OCI-LY7 (cell line): ENCODE measurements at regions not wholly inside any gene's neighbourhood (a gene's known extent, or its start where the extent isn't known, plus 50 kb on each side); places are given as distances from the start of the nearest gene placed in this dataset.

Experiments used
- BruUV-seq: library from RNA; stranded (reverse); fragments of 400-500 nt; replicated peaks from 2 replicates; lab custom pipeline; 2021; lab: Mats Ljungman, UMichigan
- CTCF ChIA-PET: fragments of 300-600 bp; sonication (Branson Sonifier 250); formaldehyde crosslinking; loops from one replicate; lab custom pipeline; 2022; ENCODE audit warnings: antibody characterized with exemption; ENCODE audit not compliant: unreplicated experiment; lab: Charles Lee
- POLR2A ChIA-PET: fragments of 300-600 bp; sonication (Branson Sonifier 250); formaldehyde crosslinking; loops from one replicate; lab custom pipeline; 2022; ENCODE audit warnings: antibody characterized with exemption; lab: Charles Lee
- DNase-seq: peaks from one replicate; pipeline ENCODE4 v3.0.0-alpha.2; 2015; ENCODE audit warnings: low spot score
- H2AFZ ChIP-seq: fragments of 200-600 bp; sonication (generic), shearing (Covaris generic); 2 replicates; pipeline ENCODE4 v1.6.1; 2014; ENCODE audit warnings: mild to moderate bottlenecking, antibody characterized with exemption, low read length, moderate library complexity
- H3K27ac ChIP-seq: fragments of 200-600 bp; sonication (generic); 2 replicates; pipeline ENCODE4 v1.5.1; 2014; ENCODE audit warnings: mixed run types, low read depth, mild to moderate bottlenecking, moderate library complexity, low read length, inconsistent platforms; ENCODE audit not compliant: poor library complexity, severe bottlenecking
- H3K36me3 ChIP-seq: fragments of 200-600 bp; sonication (generic); 2 replicates; pipeline ENCODE4 v1.6.1; 2014; ENCODE audit warnings: mild to moderate bottlenecking, antibody characterized with exemption, low read length, moderate library complexity, mixed read lengths; ENCODE audit not compliant: insufficient read depth
- H3K4me1 ChIP-seq: fragments of 200-600 bp; sonication (generic); 2 replicates; pipeline ENCODE4 v1.5.1; 2014; ENCODE audit warnings: mild to moderate bottlenecking, low read length; ENCODE audit not compliant: insufficient read depth, poor library complexity, severe bottlenecking
- H3K4me2 ChIP-seq: fragments of 200-600 bp; sonication (generic); 2 replicates; pipeline ENCODE4 v1.6.1; 2014; ENCODE audit warnings: mild to moderate bottlenecking, low read length
- H3K4me3 ChIP-seq: fragments of 200-600 bp; sonication (generic); 2 replicates; pipeline ENCODE4 v1.5.1; 2014; ENCODE audit warnings: mild to moderate bottlenecking, low read depth, low read length; ENCODE audit not compliant: poor library complexity, severe bottlenecking
- H3K79me2 ChIP-seq: fragments of 200-600 bp; sonication (generic); 2 replicates; pipeline ENCODE4 v1.6.1; 2016; ENCODE audit warnings: low read depth, mild to moderate bottlenecking, low read length, moderate library complexity, mixed read lengths; ENCODE audit not compliant: insufficient read depth
- H3K9me2 ChIP-seq: fragments of 200-600 bp; sonication (generic); 2 replicates; pipeline ENCODE4 v1.6.1; 2016; ENCODE audit warnings: mild to moderate bottlenecking, low read length, mixed read lengths; ENCODE audit not compliant: insufficient read depth
- H3K9me3 ChIP-seq: fragments of 200-600 bp; sonication (generic); 2 replicates; pipeline ENCODE4 v1.6.1; 2014; ENCODE audit warnings: mild to moderate bottlenecking, mixed run types, low read length, mixed read lengths
- H4K20me1 ChIP-seq: fragments of 200-600 bp; sonication (generic); 2 replicates; pipeline ENCODE4 v1.6.1; 2014; ENCODE audit warnings: mild to moderate bottlenecking, antibody characterized with exemption, low read length, moderate library complexity, mixed read lengths; ENCODE audit not compliant: insufficient read depth
- EZH2phosphoT487 ChIP-seq: fragments of 200-600 bp; sonication (generic); IDR thresholded peaks from 2 replicates; pipeline ENCODE4 v1.6.1; 2018; ENCODE audit warnings: low read depth, borderline replicate concordance, mild to moderate bottlenecking, mixed run types, antibody characterized with exemption, low read length, moderate library complexity, mixed read lengths
- intact Hi-C: fragments of 100-400 bp; cut with micrococcal nuclease; formaldehyde crosslinking; loops from one replicate; pipeline ENCODE4 v1.10.0; 2022; ENCODE audit not compliant: unreplicated experiment
- TF ChIP-seq, protein P1 (sequence below): fragments of 200-600 bp; sonication (generic); conservative IDR thresholded peaks from 2 replicates; pipeline ENCODE4 v1.5.1; 2014; ENCODE audit warnings: mild to moderate bottlenecking, antibody characterized with exemption, low read length, moderate library complexity, mixed read lengths

GRCh38 chr10:10881117-10881813, 136.4 kb upstream of the CELF2 start:
- Histone ChIP-seq H2AFZ (no peak overlapping the region), H4K20me1 (no peaks in the 10 kb centered on the region), H3K27ac (no peak overlapping the region), H3K36me3 (no peaks in the 10 kb centered on the region), H3K9me2 (no peaks in the 10 kb centered on the region), H3K4me2 (no peak overlapping the region), H3K4me1 (no peaks in the 10 kb centered on the region), H3K4me3 (no peak overlapping the region), H3K79me2 (no peaks in the 10 kb centered on the region), H3K9me3 (no peaks in the 10 kb centered on the region)
- no TSS peak for BruUV-seq
- DNase-seq: no peak
- TF ChIP-seq EZH2phosphoT487: no peak
- TF ChIP-seq, protein P1, sequence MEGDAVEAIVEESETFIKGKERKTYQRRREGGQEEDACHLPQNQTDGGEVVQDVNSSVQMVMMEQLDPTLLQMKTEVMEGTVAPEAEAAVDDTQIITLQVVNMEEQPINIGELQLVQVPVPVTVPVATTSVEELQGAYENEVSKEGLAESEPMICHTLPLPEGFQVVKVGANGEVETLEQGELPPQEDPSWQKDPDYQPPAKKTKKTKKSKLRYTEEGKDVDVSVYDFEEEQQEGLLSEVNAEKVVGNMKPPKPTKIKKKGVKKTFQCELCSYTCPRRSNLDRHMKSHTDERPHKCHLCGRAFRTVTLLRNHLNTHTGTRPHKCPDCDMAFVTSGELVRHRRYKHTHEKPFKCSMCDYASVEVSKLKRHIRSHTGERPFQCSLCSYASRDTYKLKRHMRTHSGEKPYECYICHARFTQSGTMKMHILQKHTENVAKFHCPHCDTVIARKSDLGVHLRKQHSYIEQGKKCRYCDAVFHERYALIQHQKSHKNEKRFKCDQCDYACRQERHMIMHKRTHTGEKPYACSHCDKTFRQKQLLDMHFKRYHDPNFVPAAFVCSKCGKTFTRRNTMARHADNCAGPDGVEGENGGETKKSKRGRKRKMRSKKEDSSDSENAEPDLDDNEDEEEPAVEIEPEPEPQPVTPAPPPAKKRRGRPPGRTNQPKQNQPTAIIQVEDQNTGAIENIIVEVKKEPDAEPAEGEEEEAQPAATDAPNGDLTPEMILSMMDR: no peak
- ChIA-PET CTCF (no interaction called here), POLR2A (no interaction called here)
- intact Hi-C loops: no loop called here

DNA sequence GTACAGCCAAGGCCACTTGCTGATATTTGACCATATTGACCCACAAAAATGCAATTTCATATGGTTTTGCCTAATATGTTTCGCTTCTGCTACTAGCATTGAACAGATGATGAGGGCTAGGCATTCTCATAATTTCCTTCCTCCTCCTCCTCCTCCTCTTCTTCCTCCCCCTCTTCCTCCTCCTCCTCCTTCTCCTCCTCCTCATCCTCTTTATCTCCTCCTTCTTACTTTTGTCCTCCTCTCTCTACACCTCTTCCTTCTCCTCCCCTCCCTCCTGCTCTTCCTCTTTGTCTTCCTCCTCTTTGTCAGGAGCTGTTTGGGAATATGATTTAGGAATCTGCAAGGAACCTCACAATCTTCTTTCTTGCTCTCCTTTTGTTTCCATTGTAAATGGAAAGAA, 133.9 kb upstream of the CELF2 start:
- no peaks in the 10 kb centered on the region for H4K20me1 ChIP-seq
- no peak for DNase-seq
- no peaks in the 10 kb centered on the region for H3K9me2 ChIP-seq
- H3K4me2 ChIP-seq: no peak overlapping the region
- no peak overlapping the region for H3K4me3 ChIP-seq
- no peaks in the 10 kb centered on the region for H3K9me3 ChIP-seq
- no peaks in the 10 kb centered on the region for H3K4me1 ChIP-seq
- H3K27ac ChIP-seq: no peak overlapping the region
- TF ChIP-seq EZH2phosphoT487: no peak
- TF ChIP-seq, protein P1: no peak
- intact Hi-C loops: no loop called here
- POLR2A ChIA-PET: interaction anchor here (0.6 kb wide), 1 partner anchor 73 kb away, joined by 3 read pairs; no protein-coding TSS in a partner anchor
- CTCF ChIA-PET: no interaction called here
- H3K79me2 ChIP-seq: no peaks in the 10 kb centered on the region
- no peak overlapping the region for H2AFZ ChIP-seq
- BruUV-seq: no TSS peak
- H3K36me3 ChIP-seq: no peaks in the 10 kb centered on the region

GRCh38 chr10:10886861-10887531, 130.7 kb upstream of the CELF2 start:
- H2AFZ ChIP-seq: no peak overlapping the region
- no peaks in the 10 kb centered on the region for H3K36me3 ChIP-seq
- H3K4me3 ChIP-seq: no peak overlapping the region
- intact Hi-C loops: no loop called here
- TF ChIP-seq, protein P1: no peak
- TF ChIP-seq EZH2phosphoT487: no peak
- no peaks in the 10 kb centered on the region for H4K20me1 ChIP-seq
- H3K4me2 ChIP-seq: no peak overlapping the region
- ChIA-PET POLR2A (interaction anchor here (0.5 to 0.6 kb wide), 5 partner anchors 24 to 1563 kb away, joined by 3 to 5 read pairs (median 3); no protein-coding TSS in a partner anchor), CTCF (no interaction called here)
- DNase-seq: no peak
- BruUV-seq: no TSS peak
- no peaks in the 10 kb centered on the region for H3K9me2 ChIP-seq
- H3K79me2 ChIP-seq: no peaks in the 10 kb centered on the region
- H3K9me3 ChIP-seq: no peaks in the 10 kb centered on the region
- no peaks in the 10 kb centered on the region for H3K4me1 ChIP-seq
- no peak overlapping the region for H3K27ac ChIP-seq
